Activated naive CD4-positive, alpha-beta T cell treated with anti-CD3 and anti-CD28 coated beads, Interleukin-2, amount 10 ng/mL, durations not matched to agents 7 days and 5 days (primary cell): ENCODE measurements at regions not wholly inside any gene's neighbourhood (a gene's known extent, or its start where the extent isn't known, plus 50 kb on each side); places are given as distances from the start of the nearest gene placed in this dataset.

Source experiments
- CTCF ChIA-PET: fragments of 350-600 bp; sonication (Branson Sonifier 250); formaldehyde crosslinking; loops from one replicate; lab custom pipeline; 2021; ENCODE audit warnings: antibody characterized with exemption; lab: Charles Lee
- DNase-seq: peaks from one replicate; pipeline ENCODE4 v3.0.0-alpha.2; 2020
- H3K27ac Mint-ChIP-seq: one replicate; pipeline ENCODE4 v1.8.0; 2021; ENCODE audit warnings: mild to moderate bottlenecking, moderate library complexity, mixed read lengths
- H3K27me3 Mint-ChIP-seq: one replicate; pipeline ENCODE4 v1.8.0; 2021; ENCODE audit warnings: mild to moderate bottlenecking, mixed read lengths
- H3K36me3 Mint-ChIP-seq: one replicate; pipeline ENCODE4 v1.8.0; 2021; ENCODE audit warnings: mixed read lengths
- H3K4me1 Mint-ChIP-seq: one replicate; pipeline ENCODE4 v1.8.0; 2021; ENCODE audit warnings: mixed read lengths
- H3K4me3 Mint-ChIP-seq: one replicate; pipeline ENCODE4 v1.8.0; 2021; ENCODE audit warnings: mild to moderate bottlenecking, moderate library complexity, mixed read lengths
- H3K9me3 Mint-ChIP-seq: one replicate; pipeline ENCODE4 v1.8.0; 2021; ENCODE audit warnings: mixed read lengths

- peaks cover 11% of the 10 kb centered on the region for H3K36me3 Mint-ChIP-seq
- no peak overlapping the region for H3K4me3 Mint-ChIP-seq
- no peak overlapping the region for H3K27ac Mint-ChIP-seq
- no peak for DNase-seq
- peaks cover 8% of the 10 kb centered on the region for H3K9me3 Mint-ChIP-seq
- H3K4me1 Mint-ChIP-seq, result peaks cover 22% of the 10 kb centered on the region
- CTCF ChIA-PET, result no interaction called here
- peaks cover 12% of the 10 kb centered on the region for H3K27me3 Mint-ChIP-seq
Measured at GRCh38 chr5:56581426-56581825, 233.9 kb upstream of the MAP3K1 start.

GRCh38 chr5:56580864-56581263 is 234.5 kb upstream of the MAP3K1 start:
- no peak for DNase-seq
- Mint-ChIP-seq H3K4me1 (peaks cover 16% of the 10 kb centered on the region), H3K27me3 (peaks cover 12% of the 10 kb centered on the region), H3K9me3 (peaks cover 6% of the 10 kb centered on the region), H3K27ac (no peak overlapping the region), H3K36me3 (peaks cover 9% of the 10 kb centered on the region), H3K4me3 (no peak overlapping the region)
- CTCF ChIA-PET, result no interaction called here

GRCh38 chr5:56575821-56576220 is 239.5 kb upstream of the MAP3K1 start:
- Mint-ChIP-seq H3K9me3 (peaks cover 12% of the 10 kb centered on the region), H3K27me3 (peaks cover 8% of the 10 kb centered on the region), H3K4me1 (no peaks in the 10 kb centered on the region), H3K4me3 (no peak overlapping the region), H3K36me3 (peaks cover 11% of the 10 kb centered on the region), H3K27ac (no peak overlapping the region)
- CTCF ChIA-PET, result interaction anchor here (1.1 to 1.8 kb wide), 2 partner anchors 9 to 11 kb away, joined by 6 read pairs; no protein-coding TSS in a partner anchor
- no peak for DNase-seq

- CTCF ChIA-PET, result interaction anchor here (1.1 to 1.8 kb wide), 2 partner anchors 10 kb away, joined by 6 read pairs; no protein-coding TSS in a partner anchor
- H3K27me3 Mint-ChIP-seq, result no peaks in the 10 kb centered on the region
- H3K27ac Mint-ChIP-seq, result no peak overlapping the region
- peaks cover 8% of the 10 kb centered on the region for H3K36me3 Mint-ChIP-seq
- H3K9me3 Mint-ChIP-seq, result peaks cover 12% of the 10 kb centered on the region
- H3K4me1 Mint-ChIP-seq, result no peaks in the 10 kb centered on the region
- H3K4me3 Mint-ChIP-seq, result no peak overlapping the region
- DNase-seq, result no peak
Measured at GRCh38 chr5:56574778-56575177, 240.6 kb upstream of the MAP3K1 start.

- Mint-ChIP-seq H3K4me3 (no peak overlapping the region), H3K4me1 (peaks cover 21% of the 10 kb centered on the region), H3K27ac (no peak overlapping the region), H3K27me3 (no peaks in the 10 kb centered on the region), H3K9me3 (peaks cover 12% of the 10 kb centered on the region), H3K36me3 (peaks cover 8% of the 10 kb centered on the region)
- CTCF ChIA-PET, result interaction anchor here (1.7 kb wide), 1 partner anchor 16 kb away, joined by 7 read pairs; no protein-coding TSS in a partner anchor
- DNase-seq, result no peak
Measured at GRCh38 chr5:56569566-56569965, 245.8 kb upstream of the MAP3K1 start.

- Mint-ChIP-seq H3K36me3 (peaks cover 6% of the 10 kb centered on the region), H3K4me1 (peaks cover 22% of the 10 kb centered on the region), H3K27ac (no peak overlapping the region), H3K9me3 (peaks cover 10% of the 10 kb centered on the region), H3K27me3 (no peaks in the 10 kb centered on the region), H3K4me3 (no peak overlapping the region)
- no peak for DNase-seq
- CTCF ChIA-PET, result no interaction called here
Measured at GRCh38 chr5:56569076-56569475, 246.3 kb upstream of the MAP3K1 start.

GRCh38 chr5:56567278-56567677 is 248.1 kb upstream of the MAP3K1 start:
- no peak overlapping the region for H3K27ac Mint-ChIP-seq
- no peak for DNase-seq
- CTCF ChIA-PET, result interaction anchor here (1.0 kb wide), 1 partner anchor 260 kb away, joined by 3 read pairs; no protein-coding TSS in a partner anchor
- H3K36me3 Mint-ChIP-seq, result no peaks in the 10 kb centered on the region
- H3K9me3 Mint-ChIP-seq, result peaks cover under 1% of the 10 kb centered on the region
- no peaks in the 10 kb centered on the region for H3K27me3 Mint-ChIP-seq
- peaks cover 22% of the 10 kb centered on the region for H3K4me1 Mint-ChIP-seq
- no peak overlapping the region for H3K4me3 Mint-ChIP-seq

GRCh38 chr5:56566374-56567249 is 248.7 kb upstream of the MAP3K1 start:
- no peaks in the 10 kb centered on the region for H3K9me3 Mint-ChIP-seq
- peaks cover 22% of the 10 kb centered on the region for H3K4me1 Mint-ChIP-seq
- no peak overlapping the region for H3K4me3 Mint-ChIP-seq
- H3K36me3 Mint-ChIP-seq, result no peaks in the 10 kb centered on the region
- DNase-seq, result no peak
- no peak overlapping the region for H3K27ac Mint-ChIP-seq
- no peaks in the 10 kb centered on the region for H3K27me3 Mint-ChIP-seq
- CTCF ChIA-PET, result no interaction called here

- Mint-ChIP-seq H3K9me3 (no peaks in the 10 kb centered on the region), H3K27me3 (no peaks in the 10 kb centered on the region), H3K4me1 (peaks cover 22% of the 10 kb centered on the region), H3K36me3 (no peaks in the 10 kb centered on the region), H3K4me3 (no peak overlapping the region), H3K27ac (no peak overlapping the region)
- peak; percentile 27 for DNase-seq
- CTCF ChIA-PET, result interaction anchor here (1.5 kb wide), 1 partner anchor 10 kb away, joined by 6 read pairs; no protein-coding TSS in a partner anchor
Measured at GRCh38 chr5:56565644-56566043, 249.7 kb upstream of the MAP3K1 start.

- Mint-ChIP-seq H3K4me1 (peaks cover 22% of the 10 kb centered on the region), H3K4me3 (no peak overlapping the region), H3K27ac (no peak overlapping the region), H3K36me3 (peaks cover under 1% of the 10 kb centered on the region), H3K9me3 (no peaks in the 10 kb centered on the region), H3K27me3 (no peaks in the 10 kb centered on the region)
- CTCF ChIA-PET, result interaction anchor here (0.8 to 1.5 kb wide), 2 partner anchors 10 to 85 kb away, joined by 4 to 6 read pairs; no protein-coding TSS in a partner anchor
- DNase-seq, result no peak
Measured at GRCh38 chr5:56565283-56565615, 250.1 kb upstream of the MAP3K1 start.

GRCh38 chr5:56564541-56565282 is 250.6 kb upstream of the MAP3K1 start:
- CTCF ChIA-PET, result interaction anchor here (0.8 to 1.5 kb wide), 2 partner anchors 11 to 84 kb away, joined by 4 to 6 read pairs; no protein-coding TSS in a partner anchor

GRCh38 chr5:56561455-56561854 is 253.9 kb upstream of the MAP3K1 start:
- H3K27ac Mint-ChIP-seq, result no peak overlapping the region
- peaks cover 3% of the 10 kb centered on the region for H3K36me3 Mint-ChIP-seq
- CTCF ChIA-PET, result interaction anchor here (1.0 kb wide), 1 partner anchor 19 kb away, joined by 4 read pairs; no protein-coding TSS in a partner anchor
- DNase-seq, result no peak
- H3K4me1 Mint-ChIP-seq, result peaks cover 19% of the 10 kb centered on the region
- no peaks in the 10 kb centered on the region for H3K9me3 Mint-ChIP-seq
- no peak overlapping the region for H3K4me3 Mint-ChIP-seq
- H3K27me3 Mint-ChIP-seq, result peaks cover 18% of the 10 kb centered on the region

More at GRCh38 chr5:56564541-56565282, 250.6 kb upstream of the MAP3K1 start:
- Mint-ChIP-seq H3K36me3 (peaks cover 1% of the 10 kb centered on the region), H3K27ac (no peak overlapping the region), H3K4me1 (peaks cover 22% of the 10 kb centered on the region), H3K4me3 (no peak overlapping the region), H3K27me3 (no peaks in the 10 kb centered on the region), H3K9me3 (no peaks in the 10 kb centered on the region)
- no peak for DNase-seq

- CTCF ChIA-PET, result interaction anchor here (0.6 kb wide), 1 partner anchor 56 kb away, joined by 3 read pairs; no protein-coding TSS in a partner anchor
- peaks cover 3% of the 10 kb centered on the region for H3K36me3 Mint-ChIP-seq
- no peak overlapping the region for H3K27ac Mint-ChIP-seq
- no peak for DNase-seq
- no peaks in the 10 kb centered on the region for H3K4me1 Mint-ChIP-seq
- no peaks in the 10 kb centered on the region for H3K9me3 Mint-ChIP-seq
- H3K4me3 Mint-ChIP-seq, result no peak overlapping the region
- H3K27me3 Mint-ChIP-seq, result peaks cover 19% of the 10 kb centered on the region
Measured at GRCh38 chr5:56558131-56558745, 257.1 kb upstream of the MAP3K1 start.

- no peak for DNase-seq
- Mint-ChIP-seq H3K36me3 (peaks cover 3% of the 10 kb centered on the region), H3K4me1 (no peaks in the 10 kb centered on the region), H3K27ac (no peak overlapping the region), H3K27me3 (peaks cover 19% of the 10 kb centered on the region), H3K9me3 (no peaks in the 10 kb centered on the region), H3K4me3 (no peak overlapping the region)
- CTCF ChIA-PET, result no interaction called here
Measured at GRCh38 chr5:56557198-56557597, 258.2 kb upstream of the MAP3K1 start.
